A549 (cell line): ENCODE measurements at regions not wholly inside any gene's neighbourhood (a gene's known extent, or its start where the extent isn't known, plus 50 kb on each side); places are given as distances from the start of the nearest gene placed in this dataset.

Experiments used
- ATAC-seq, 2 experiments: fragments of 200-7000 bp in 1 of 2; fragments of >200 bp in 1 of 2; cut with Nextera tagmentation in 1 of 2; cut with Tn5 transposase in 1 of 2; 3 replicates each; pipeline versions ENCODE4 v1.8.0 to v1.9.1; 2018 to 2020; ENCODE audit warnings: mild to moderate bottlenecking in 1 of 2, moderate library complexity in 1 of 2
- CTCF ChIA-PET: fragments of 300-600 bp; sonication (Branson Sonifier 250); formaldehyde crosslinking; extraction: SDS; loops from one replicate; lab custom pipeline; 2021; ENCODE audit warnings: antibody characterized with exemption, inconsistent platforms; lab: Yijun Ruan, JAX
- POLR2A ChIA-PET: fragments of 350-600 bp; formaldehyde crosslinking; extraction: SDS; loops from one replicate; lab custom pipeline; 2021; ENCODE audit warnings: antibody characterized with exemption, inconsistent platforms; lab: Yijun Ruan, JAX
- DNase-seq, 2 experiments: peaks; one replicate each; pipeline versions ENCODE4 v3.0.0 to v3.0.0-alpha.2; 2011 to 2016; ENCODE audit warnings: low read depth in 1 of 2, low spot score in 1 of 2
- FAIRE-seq: peaks from 2 replicates; lab custom pipeline; 2011; peaks lifted over from hg19 to GRCh38; lab: Jason Lieb, UNC
- H3K27ac ChIP-seq, 2 experiments: fragments of >200 bp; sonication (Bioruptor Twin); formaldehyde crosslinking; 3 replicates each; pipeline ENCODE4 v1.5.1; 2016 to 2017
- H3K4me1 ChIP-seq: fragments of >200 bp; sonication (Bioruptor Twin); formaldehyde crosslinking; 3 replicates; pipeline ENCODE4 v1.6.1; 2016
- H3K4me2 ChIP-seq: fragments of >200 bp; sonication (Bioruptor Twin); formaldehyde crosslinking; 3 replicates; pipeline ENCODE4 v1.6.1; 2016
- H3K4me3 ChIP-seq: fragments of >200 bp; sonication (Bioruptor Twin); formaldehyde crosslinking; 3 replicates; pipeline ENCODE4 v1.5.1; 2016
- H3K9me3 ChIP-seq: fragments of >200 bp; sonication (Bioruptor Twin); formaldehyde crosslinking; 3 replicates; pipeline ENCODE4 v1.6.1; 2016
- CBX2 ChIP-seq: fragments of 200-600 bp; sonication (generic); IDR thresholded peaks from 2 replicates; pipeline ENCODE4 v1.6.1; 2016; ENCODE audit warnings: low read depth, mild to moderate bottlenecking, borderline replicate concordance
- CEBPB ChIP-seq, 2 experiments: fragments of >200 bp in 1 of 2; sonication (Bioruptor Twin) in 1 of 2; formaldehyde crosslinking in 1 of 2; IDR thresholded peaks; 2 replicates each; pipeline ENCODE4 v1.6.1; 2012 to 2016
- CHD4 ChIP-seq: fragments of 200-600 bp; sonication (generic); IDR thresholded peaks from 2 replicates; pipeline ENCODE4 v1.6.1; 2016; ENCODE audit warnings: antibody characterized with exemption, mild to moderate bottlenecking, borderline replicate concordance
- FOSB ChIP-seq: fragments of 250-450 bp; sonication (Bioruptor Pico); IDR thresholded peaks from 2 replicates; pipeline ENCODE4 v1.5.0; 2020; ENCODE audit warnings: mild to moderate bottlenecking, moderate library complexity
- HOXB13 ChIP-seq: fragments of 250-450 bp; sonication (Bioruptor Pico); IDR thresholded peaks from 2 replicates; pipeline ENCODE4 v1.5.0; 2020; ENCODE audit warnings: low read depth, mild to moderate bottlenecking, moderate library complexity
- HOXB5 ChIP-seq: fragments of 250-450 bp; sonication (Bioruptor Pico); IDR thresholded peaks from 2 replicates; pipeline ENCODE4 v1.5.0; 2020; ENCODE audit warnings: mild to moderate bottlenecking, moderate library complexity
- JUN ChIP-seq, 2 experiments: fragments of >200 bp; sonication (Bioruptor Twin); formaldehyde crosslinking; IDR thresholded peaks; 2 replicates in 1 of 2; 3 replicates in 1 of 2; pipeline ENCODE4 v1.6.1; 2016 to 2017
- KDM1A ChIP-seq: fragments of 200-600 bp; sonication (generic); IDR thresholded peaks from 2 replicates; pipeline ENCODE4 v1.6.1; 2016; ENCODE audit warnings: low read depth, mild to moderate bottlenecking
- KDM5A ChIP-seq: fragments of 200-600 bp; sonication (generic); IDR thresholded peaks from 2 replicates; pipeline ENCODE4 v1.6.1; 2016; ENCODE audit warnings: antibody characterized with exemption, mild to moderate bottlenecking
- MAFK ChIP-seq: fragments of 450-650 bp; IDR thresholded peaks from 2 replicates; pipeline ENCODE4 v1.6.1; 2014; ENCODE audit not compliant: partially characterized antibody
- MAX ChIP-seq: IDR thresholded peaks from 2 replicates; pipeline ENCODE4 v1.6.1; 2012
- MAZ ChIP-seq: fragments of 150-350 bp; IDR thresholded peaks from 2 replicates; pipeline ENCODE4 v1.6.1; 2014; ENCODE audit warnings: antibody characterized with exemption, low read depth, low read length, borderline replicate concordance
- NFE2L2 ChIP-seq: fragments of 150-350 bp; conservative IDR thresholded peaks from 2 replicates; pipeline ENCODE4 v1.6.1; 2014; ENCODE audit warnings: low read length
- PBX3 ChIP-seq: IDR thresholded peaks from 2 replicates; pipeline ENCODE4 v1.6.1; 2012
- PHF8 ChIP-seq: fragments of 200-600 bp; sonication (generic); IDR thresholded peaks from 2 replicates; pipeline ENCODE4 v1.6.1; 2016; ENCODE audit warnings: low read depth, mild to moderate bottlenecking, antibody characterized with exemption, moderate library complexity, borderline replicate concordance
- POLR2A ChIP-seq: IDR thresholded peaks from 2 replicates; pipeline ENCODE4 v1.6.1; 2012; ENCODE audit warnings: mild to moderate bottlenecking, low read length
- RAD21 ChIP-seq, 2 experiments: fragments of >200 bp in 1 of 2; sonication (Bioruptor Twin) in 1 of 2; formaldehyde crosslinking in 1 of 2; IDR thresholded peaks in 1 of 2; conservative IDR thresholded peaks in 1 of 2; 2 replicates in 1 of 2; 3 replicates in 1 of 2; pipeline ENCODE4 v1.6.1; 2012 to 2018; ENCODE audit warnings: inconsistent platforms in 1 of 2
- RARB ChIP-seq: fragments of 250-450 bp; sonication (Bioruptor Pico); IDR thresholded peaks from 2 replicates; pipeline ENCODE4 v1.8.0; 2021; ENCODE audit warnings: mild to moderate bottlenecking, moderate library complexity
- RCOR1 ChIP-seq: fragments of 150-350 bp; IDR thresholded peaks from 2 replicates; pipeline ENCODE4 v1.6.1; 2014; ENCODE audit warnings: antibody characterized with exemption, low read length, low read depth
- ZFP36 ChIP-seq: fragments of 450-650 bp; IDR thresholded peaks from 2 replicates; pipeline ENCODE4 v1.6.1; 2014; ENCODE audit warnings: borderline replicate concordance; ENCODE audit not compliant: partially characterized antibody
- ZNF302 ChIP-seq: fragments of 250-450 bp; sonication (Bioruptor Pico); IDR thresholded peaks from 2 replicates; pipeline ENCODE4 v1.9.0; 2021; ENCODE audit warnings: inconsistent platforms, mild to moderate bottlenecking, moderate library complexity
- ZSCAN20 ChIP-seq: fragments of 250-450 bp; sonication (Bioruptor Pico); IDR thresholded peaks from 2 replicates; pipeline ENCODE4 v1.8.0; 2022; ENCODE audit warnings: mild to moderate bottlenecking, moderate library complexity
- WGBS: methylation state at CpG from one replicate; pipeline ENCODE4 v1.1.6; 2017; ENCODE audit errors: missing lambda C conversion rate; 5-methylcytosine and 5-hydroxymethylcytosine counted together
- TF ChIP-seq, protein P1 (sequence below): IDR thresholded peaks from 2 replicates; pipeline ENCODE4 v1.6.1; 2012; ENCODE audit warnings: low read depth, borderline replicate concordance

DNA sequence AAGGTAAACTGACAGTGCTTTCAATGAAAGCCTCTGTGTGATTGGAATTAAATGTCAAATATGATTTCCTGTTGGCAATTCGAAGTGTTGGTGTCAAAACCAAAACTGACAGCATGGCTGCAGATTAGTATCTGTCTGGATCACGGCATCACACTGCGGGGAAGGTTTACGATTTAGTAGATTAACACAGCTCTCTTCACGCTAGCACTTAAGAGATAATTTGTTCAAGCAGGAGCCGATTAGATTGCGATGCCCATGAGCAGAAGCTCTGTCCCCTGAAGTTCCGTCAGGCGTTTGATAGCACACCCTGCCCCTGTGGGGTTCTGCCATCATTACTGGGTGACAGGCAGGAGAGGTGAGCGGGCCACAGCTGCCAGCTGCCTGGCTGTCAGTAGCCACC lies 279.5 kb upstream of the AUTS2 start:
- no peak overlapping the region for H3K4me3 ChIP-seq
- ATAC-seq (no peak), FAIRE-seq (no peak), DNase-seq (no peak)
- peaks cover under 1% of the 10 kb centered on the region; the same call in 1 of the 3 replicates for H3K4me1 ChIP-seq
- WGBS, result 64% methylated on average over 10 of the region's 10 CpGs
- H3K27ac ChIP-seq, result no peak overlapping the region
- H3K9me3 ChIP-seq, result no peaks in the 10 kb centered on the region
- no peak for TF ChIP-seq CBX2
- CTCF ChIA-PET, result interaction anchor here (0.8 kb wide), 1 partner anchor 53 kb away, joined by 3 read pairs; no protein-coding TSS in a partner anchor
- POLR2A ChIA-PET, result no interaction called here
- no peak overlapping the region for H3K4me2 ChIP-seq

- Histone ChIP-seq H3K27ac (no peak overlapping the region), H3K4me3 (no peak overlapping the region), H3K9me3 (no peaks in the 10 kb centered on the region), H3K4me2 (no peak overlapping the region)
- 38% methylated on average over 5 of the region's 5 CpGs for WGBS
- FAIRE-seq, result no peak
- POLR2A ChIA-PET, result no interaction called here
- DNase-seq, result no peak
- CTCF ChIA-PET, result no interaction called here
- TF ChIP-seq JUN (IDR thresholded peaks at IDR 0.05) (no peak), ZSCAN20 (CRISPR knock-in tag) (no peak), NFE2L2 (no peak), POLR2A (no peak), HOXB13 (no peak)
- TF ChIP-seq, all 56 proteins: peak for 0
- no peak for ATAC-seq
- H3K4me1 ChIP-seq, result peaks cover 7% of the 10 kb centered on the region; the same call in 1 of the 3 replicates
Measured at GRCh38 chr7:69328516-69328915, 269.8 kb upstream of the AUTS2 start.

DNA sequence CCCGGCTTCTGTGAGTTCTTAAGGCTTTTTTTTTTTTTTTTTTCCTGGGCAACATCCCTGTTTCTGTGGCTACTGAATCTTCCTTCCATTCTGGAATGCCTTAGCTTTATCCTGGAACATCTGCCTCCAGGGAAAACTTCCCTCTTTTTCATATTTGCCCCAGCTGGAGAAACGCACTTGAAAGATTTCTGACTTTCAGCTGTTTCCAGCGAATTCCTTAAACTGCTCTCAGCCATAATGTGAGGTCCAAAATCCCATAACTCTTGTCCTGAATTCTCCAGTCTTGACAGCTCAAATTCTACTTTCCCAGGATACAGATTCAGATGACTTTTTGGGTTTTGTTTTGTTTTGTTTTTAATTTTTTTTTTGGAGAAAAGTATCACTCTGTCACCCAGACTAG lies 263.6 kb upstream of the AUTS2 start:
- POLR2A ChIA-PET, result no interaction called here
- Histone ChIP-seq H3K4me3 (no peak overlapping the region), H3K4me2 (no peak overlapping the region), H3K9me3 (no peaks in the 10 kb centered on the region), H3K27ac (no peak overlapping the region), H3K4me1 (no peaks in the 10 kb centered on the region)
- no peak for TF ChIP-seq KDM5A
- FAIRE-seq (no peak), ATAC-seq (no peak), DNase-seq (no peak)
- CTCF ChIA-PET, result interaction anchor here (0.7 kb wide), 1 partner anchor 30 kb away, joined by 3 read pairs; no protein-coding TSS in a partner anchor
- 36% methylated on average over 3 of the region's 3 CpGs for WGBS

- FAIRE-seq, result no peak
- no peak for ATAC-seq
- WGBS, result 85% methylated on average over 8 of the region's 8 CpGs
- no peak for DNase-seq
- Histone ChIP-seq H3K4me1 (no peaks in the 10 kb centered on the region), H3K9me3 (no peaks in the 10 kb centered on the region), H3K4me2 (no peak overlapping the region), H3K4me3 (no peak overlapping the region), H3K27ac (no peak overlapping the region)
- CTCF ChIA-PET, result no interaction called here
- no peak for TF ChIP-seq CHD4
- TF ChIP-seq FOSB, result no peak
- TF ChIP-seq PHF8, result no peak
- TF ChIP-seq ZSCAN20 (CRISPR knock-in tag), result no peak
- TF ChIP-seq MAX, result no peak
- TF ChIP-seq ZFP36, result no peak
- TF ChIP-seq RARB (CRISPR knock-in tag), result no peak
- POLR2A ChIA-PET, result no interaction called here
Measured at GRCh38 chr7:69335331-69335730, 262.9 kb upstream of the AUTS2 start.

GRCh38 chr7:69336976-69337375 lies 261.3 kb upstream of the AUTS2 start:
- no peak for FAIRE-seq
- no peak for ATAC-seq
- TF ChIP-seq RAD21 (conservative IDR thresholded peaks at IDR 0.05 in 1 of 2, IDR thresholded peaks at IDR 0.05 in 1 of 2), result no peak
- TF ChIP-seq PBX3, result no peak
- no peak for TF ChIP-seq MAZ
- no peak for TF ChIP-seq PHF8
- no peak for TF ChIP-seq ZNF302
- no peak for TF ChIP-seq FOSB
- TF ChIP-seq KDM1A, result no peak
- no peak for TF ChIP-seq HOXB13
- no peak for TF ChIP-seq HOXB5 (CRISPR knock-in tag)
- TF ChIP-seq, protein P1, sequence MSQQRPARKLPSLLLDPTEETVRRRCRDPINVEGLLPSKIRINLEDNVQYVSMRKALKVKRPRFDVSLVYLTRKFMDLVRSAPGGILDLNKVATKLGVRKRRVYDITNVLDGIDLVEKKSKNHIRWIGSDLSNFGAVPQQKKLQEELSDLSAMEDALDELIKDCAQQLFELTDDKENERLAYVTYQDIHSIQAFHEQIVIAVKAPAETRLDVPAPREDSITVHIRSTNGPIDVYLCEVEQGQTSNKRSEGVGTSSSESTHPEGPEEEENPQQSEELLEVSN, result no peak
- no peak for TF ChIP-seq CHD4
- TF ChIP-seq MAFK, result no peak
- no peak for TF ChIP-seq CEBPB (IDR thresholded peaks at IDR 0.05)
- no peak for TF ChIP-seq RCOR1
- Histone ChIP-seq H3K9me3 (no peaks in the 10 kb centered on the region), H3K4me2 (no peak overlapping the region), H3K4me3 (no peak overlapping the region), H3K4me1 (peaks cover 2% of the 10 kb centered on the region; the same call in 1 of the 3 replicates), H3K27ac (no peak overlapping the region)
- DNase-seq, result no peak
- POLR2A ChIA-PET, result no interaction called here
- CTCF ChIA-PET, result no interaction called here
- WGBS, result 41% methylated on average over 3 of the region's 3 CpGs
